Loucy (cell line): ENCODE measurements at regions not wholly inside any gene's neighbourhood (a gene's known extent, or its start where the extent isn't known, plus 50 kb on each side); places are given as distances from the start of the nearest gene placed in this dataset.
"Not testable (repeated sequence)": the region's sequence is repeated elsewhere in the genome, so short reads cannot be mapped to it uniquely, and the experiment has no call there.

ENCODE experiments used
- H2AFZ ChIP-seq: fragments of 200-600 bp; sonication (generic); 2 replicates; pipeline ENCODE4 v1.6.0; 2016; ENCODE audit warnings: antibody characterized with exemption, mild to moderate bottlenecking, low read length, moderate library complexity
- H3F3A ChIP-seq: fragments of 200-600 bp; 2 replicates; pipeline ENCODE4 v1.6.0; 2016; ENCODE audit warnings: antibody characterized with exemption, low read depth, mild to moderate bottlenecking
- H3K27me3 ChIP-seq: fragments of 200-600 bp; sonication (generic); 2 replicates; pipeline ENCODE4 v1.6.1; 2014; ENCODE audit warnings: low read length, mild to moderate bottlenecking; ENCODE audit not compliant: insufficient read depth, poor library complexity, severe bottlenecking
- H3K36me3 ChIP-seq: fragments of 200-600 bp; sonication (generic); 2 replicates; pipeline ENCODE4 v1.6.1; 2016; ENCODE audit warnings: low read length; ENCODE audit not compliant: insufficient read depth
- H3K4me1 ChIP-seq: fragments of 200-600 bp; sonication (generic); 2 replicates; pipeline ENCODE4 v1.5.1; 2014; ENCODE audit warnings: low read length, mild to moderate bottlenecking; ENCODE audit not compliant: insufficient read depth, poor library complexity, severe bottlenecking
- H3K4me2 ChIP-seq: fragments of 200-600 bp; sonication (generic); 2 replicates; pipeline ENCODE4 v1.6.0; 2014; ENCODE audit warnings: antibody characterized with exemption, low read length, low read depth, mild to moderate bottlenecking; ENCODE audit not compliant: poor library complexity, severe bottlenecking
- H3K4me3 ChIP-seq: fragments of 200-600 bp; sonication (generic); 2 replicates; pipeline ENCODE4 v1.5.1; 2014; ENCODE audit warnings: low read length, mild to moderate bottlenecking, mixed read lengths; ENCODE audit not compliant: poor library complexity, severe bottlenecking
- H3K79me2 ChIP-seq: fragments of 200-600 bp; sonication (generic); 2 replicates; pipeline ENCODE4 v1.6.1; 2014; ENCODE audit warnings: low read length; ENCODE audit not compliant: insufficient read depth
- H3K9ac ChIP-seq: fragments of 200-600 bp; sonication (generic); 2 replicates; pipeline ENCODE4 v1.6.0; 2014; ENCODE audit warnings: mild to moderate bottlenecking, low read depth, low read length, moderate library complexity; ENCODE audit not compliant: poor library complexity, severe bottlenecking
- H3K9me2 ChIP-seq: fragments of 200-600 bp; sonication (generic); replicated peaks from 2 replicates; pipeline ENCODE4 v1.6.1; 2016; ENCODE audit warnings: low read depth, low read length, mixed read lengths
- H3K9me3 ChIP-seq: fragments of 200-600 bp; sonication (generic); 2 replicates; pipeline ENCODE4 v1.6.1; 2014; ENCODE audit warnings: mild to moderate bottlenecking, antibody characterized with exemption, low read length, low read depth; ENCODE audit not compliant: insufficient read depth
- H4K20me1 ChIP-seq: fragments of 200-600 bp; sonication (generic); 2 replicates; pipeline ENCODE4 v1.6.0; 2014; ENCODE audit warnings: antibody characterized with exemption, low read length, mild to moderate bottlenecking; ENCODE audit not compliant: insufficient read depth, poor library complexity, severe bottlenecking
- EZH2phosphoT487 ChIP-seq: fragments of 200-600 bp; IDR thresholded peaks from 2 replicates; pipeline ENCODE4 v1.6.1; 2018; ENCODE audit warnings: antibody characterized with exemption, mild to moderate bottlenecking, moderate library complexity, borderline replicate concordance
- TF ChIP-seq, protein P1 (sequence below): fragments of 200-600 bp; sonication (generic); conservative IDR thresholded peaks from 2 replicates; pipeline ENCODE4 v1.5.1; 2014; ENCODE audit warnings: mild to moderate bottlenecking, antibody characterized with exemption, low read length

DNA sequence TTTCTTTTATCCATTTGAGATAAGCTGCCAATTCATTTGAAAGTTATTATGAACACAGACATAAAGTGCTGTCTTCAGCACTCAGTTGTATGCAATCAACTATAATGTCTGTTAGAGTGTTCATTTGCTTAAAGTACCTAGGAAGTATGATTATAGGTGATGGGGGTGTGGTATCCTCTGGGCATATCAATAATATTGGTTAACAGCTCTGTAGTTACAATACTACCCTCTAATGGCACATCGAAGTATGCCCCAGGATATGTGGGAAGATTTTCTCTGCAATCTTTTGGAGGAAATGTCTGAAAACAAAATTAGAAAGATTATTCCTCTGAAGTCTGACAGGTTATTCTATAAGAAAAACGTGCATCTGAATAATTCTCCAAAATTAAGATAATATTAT, 429.7 kb downstream of the ARL4A start:
- no peak for TF ChIP-seq EZH2phosphoT487
- TF ChIP-seq, protein P1, sequence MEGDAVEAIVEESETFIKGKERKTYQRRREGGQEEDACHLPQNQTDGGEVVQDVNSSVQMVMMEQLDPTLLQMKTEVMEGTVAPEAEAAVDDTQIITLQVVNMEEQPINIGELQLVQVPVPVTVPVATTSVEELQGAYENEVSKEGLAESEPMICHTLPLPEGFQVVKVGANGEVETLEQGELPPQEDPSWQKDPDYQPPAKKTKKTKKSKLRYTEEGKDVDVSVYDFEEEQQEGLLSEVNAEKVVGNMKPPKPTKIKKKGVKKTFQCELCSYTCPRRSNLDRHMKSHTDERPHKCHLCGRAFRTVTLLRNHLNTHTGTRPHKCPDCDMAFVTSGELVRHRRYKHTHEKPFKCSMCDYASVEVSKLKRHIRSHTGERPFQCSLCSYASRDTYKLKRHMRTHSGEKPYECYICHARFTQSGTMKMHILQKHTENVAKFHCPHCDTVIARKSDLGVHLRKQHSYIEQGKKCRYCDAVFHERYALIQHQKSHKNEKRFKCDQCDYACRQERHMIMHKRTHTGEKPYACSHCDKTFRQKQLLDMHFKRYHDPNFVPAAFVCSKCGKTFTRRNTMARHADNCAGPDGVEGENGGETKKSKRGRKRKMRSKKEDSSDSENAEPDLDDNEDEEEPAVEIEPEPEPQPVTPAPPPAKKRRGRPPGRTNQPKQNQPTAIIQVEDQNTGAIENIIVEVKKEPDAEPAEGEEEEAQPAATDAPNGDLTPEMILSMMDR: no peak
- Histone ChIP-seq H3K79me2 (no peaks in the 10 kb centered on the region), H3K9me3 (no peaks in the 10 kb centered on the region)

DNA sequence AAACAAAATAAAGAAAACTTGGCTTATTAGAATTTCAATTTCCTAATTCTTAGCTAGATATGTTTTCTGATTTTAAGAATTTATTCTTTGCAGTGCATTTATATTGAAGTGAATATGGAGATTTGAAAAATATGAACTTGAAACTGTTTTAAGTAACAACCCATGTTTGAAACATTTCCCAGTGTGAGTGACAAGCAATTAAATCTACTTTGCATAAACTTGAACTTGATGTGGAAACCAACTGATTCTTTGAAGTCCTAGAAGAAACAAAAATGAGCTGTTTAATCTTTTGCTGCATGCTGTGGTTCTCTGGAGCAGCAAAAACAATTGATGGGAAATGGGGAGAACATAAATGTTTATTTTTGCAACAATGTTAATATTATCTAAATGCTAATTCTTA, 430.2 kb downstream of the ARL4A start:
- H2AFZ ChIP-seq: no peak overlapping the region
- H3K4me2 ChIP-seq: no peak overlapping the region
- no peaks in the 10 kb centered on the region for H3K4me1 ChIP-seq
- H3K36me3 ChIP-seq: no peaks in the 10 kb centered on the region
- no peak overlapping the region for H3K9ac ChIP-seq
- TF ChIP-seq, protein P1: no peak
- TF ChIP-seq EZH2phosphoT487: no peak
- H3K27me3 ChIP-seq: no peaks in the 10 kb centered on the region
- H4K20me1 ChIP-seq: no peaks in the 10 kb centered on the region
- H3K9me3 ChIP-seq: no peaks in the 10 kb centered on the region
- no peaks in the 10 kb centered on the region for H3F3A ChIP-seq
- no peaks in the 10 kb centered on the region for H3K9me2 ChIP-seq
- H3K4me3 ChIP-seq: no peak overlapping the region
- no peaks in the 10 kb centered on the region for H3K79me2 ChIP-seq

More for the DNA sequence above, 429.7 kb downstream of the ARL4A start:
- Histone ChIP-seq H2AFZ (no peak overlapping the region), H3K4me1 (no peaks in the 10 kb centered on the region), H3K27me3 (no peaks in the 10 kb centered on the region), H3K36me3 (no peaks in the 10 kb centered on the region), H4K20me1 (no peaks in the 10 kb centered on the region), H3K9ac (no peak overlapping the region), H3K9me2 (no peaks in the 10 kb centered on the region), H3F3A (no peaks in the 10 kb centered on the region), H3K4me2 (no peak overlapping the region), H3K4me3 (no peak overlapping the region)

DNA sequence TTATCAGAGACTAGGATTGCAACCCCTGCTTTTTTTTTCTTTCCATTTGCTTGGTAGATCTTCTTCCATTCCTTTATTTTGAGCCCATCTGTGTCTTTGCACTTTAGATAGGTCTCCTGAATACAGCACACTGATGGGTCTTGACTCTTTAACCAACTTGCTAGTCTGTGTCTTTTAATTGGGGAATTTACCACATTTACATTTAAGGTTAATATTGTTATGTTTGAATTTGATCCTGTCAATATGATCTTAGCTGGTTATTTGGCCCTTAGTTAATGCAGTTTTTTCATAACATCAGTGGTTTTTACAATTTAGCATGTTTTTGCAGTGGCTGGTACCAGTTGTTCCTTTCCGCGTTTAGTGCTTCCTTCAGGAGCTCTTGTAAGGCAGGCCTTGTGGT, 437.2 kb downstream of the ARL4A start:
- H3K4me3 ChIP-seq, H3K36me3 ChIP-seq, H3K79me2 ChIP-seq, H3K27me3 ChIP-seq, H3K9me2 ChIP-seq, H2AFZ ChIP-seq, H3K4me2 ChIP-seq, H4K20me1 ChIP-seq, H3F3A ChIP-seq, H3K4me1 ChIP-seq, H3K9me3 ChIP-seq, H3K9ac ChIP-seq: not testable (repeated sequence)

DNA sequence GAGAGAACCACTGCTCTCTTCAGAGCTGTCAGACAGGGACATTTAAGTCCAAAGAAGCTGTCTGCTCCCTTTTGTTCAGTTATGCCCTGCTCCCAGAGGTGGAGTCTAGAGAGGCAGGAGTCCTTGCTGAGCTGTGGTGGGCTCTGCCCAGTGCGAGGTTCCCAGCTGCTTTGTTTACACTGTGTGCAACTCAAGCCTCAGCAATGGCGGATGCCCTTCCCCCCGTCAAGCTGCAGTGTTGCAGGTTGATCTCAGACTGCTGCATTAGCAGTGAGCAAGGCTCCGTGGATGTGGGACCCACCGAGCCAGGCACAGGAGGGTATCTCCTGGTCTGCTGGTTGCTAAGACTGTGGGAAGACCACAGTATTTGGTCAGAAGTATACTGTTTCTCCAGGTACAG, 438.9 kb downstream of the ARL4A start:
- Histone ChIP-seq H3K79me2 (no peaks in the 10 kb centered on the region), H3K27me3 (no peaks in the 10 kb centered on the region), H3K9ac (no peak overlapping the region), H3K4me2 (no peak overlapping the region), H3K9me2 (no peaks in the 10 kb centered on the region), H3F3A (no peaks in the 10 kb centered on the region), H3K4me3 (no peak overlapping the region), H3K36me3 (no peaks in the 10 kb centered on the region), H2AFZ (no peak overlapping the region), H3K4me1 (no peaks in the 10 kb centered on the region), H3K9me3 (no peaks in the 10 kb centered on the region), H4K20me1 (no peaks in the 10 kb centered on the region)
- TF ChIP-seq, protein P1: no peak
- no peak for TF ChIP-seq EZH2phosphoT487
